GM12892 (cell line): ENCODE measurements at regions not wholly inside any gene's neighbourhood (a gene's known extent, or its start where the extent isn't known, plus 50 kb on each side); places are given as distances from the start of the nearest gene placed in this dataset.
"Not testable (repeated sequence)": the region's sequence is repeated elsewhere in the genome, so short reads cannot be mapped to it uniquely, and the experiment has no call there.

Source experiments
- DNase-seq: peaks from one replicate; pipeline ENCODE4 v3.0.0; 2011; ENCODE audit not compliant: insufficient read length
- FAIRE-seq: peaks from 2 replicates; lab custom pipeline; 2011; peaks lifted over from hg19 to GRCh38; lab: Jason Lieb, UNC
- POLR2A ChIP-seq: IDR thresholded peaks from 2 replicates; pipeline ENCODE4 v1.6.1; 2011; ENCODE audit warnings: low read depth, low read length, control low read depth
- POLR2AphosphoS5 ChIP-seq: IDR thresholded peaks from 2 replicates; pipeline ENCODE4 v1.6.1; 2011; ENCODE audit warnings: low read depth, low read length, control low read depth
- TAF1 ChIP-seq: IDR thresholded peaks from 2 replicates; pipeline ENCODE4 v1.6.1; 2011; ENCODE audit warnings: low read depth, mild to moderate bottlenecking, control low read depth, low read length, borderline replicate concordance

DNA sequence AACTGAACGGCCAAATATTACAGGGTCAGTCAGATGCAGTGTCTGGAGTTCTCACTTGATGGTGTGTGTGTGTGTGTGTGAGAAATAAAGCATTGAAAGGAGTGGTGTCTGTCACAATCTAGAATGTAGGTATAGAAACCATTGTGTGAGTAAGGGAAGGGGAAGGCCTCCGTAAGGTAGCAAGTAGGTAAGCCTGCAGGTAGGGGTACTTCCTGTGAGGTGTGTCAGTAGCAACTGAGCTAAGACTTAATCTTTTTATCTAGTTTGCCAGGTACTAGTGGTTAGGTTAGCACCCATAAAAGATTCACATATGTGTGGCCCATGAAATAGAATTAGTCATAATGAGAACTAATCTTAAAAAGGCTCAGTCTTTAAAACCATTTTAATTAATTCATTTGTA, 1517.8 kb downstream of the SI start:
- FAIRE-seq = no peak
- DNase-seq = no peak
- TF ChIP-seq POLR2A (no peak), POLR2AphosphoS5 (no peak), TAF1 (no peak)

- DNase-seq (no peak), FAIRE-seq (no peak)
- TF ChIP-seq POLR2AphosphoS5 (no peak), POLR2A (no peak), TAF1 (no peak)
These were observed 1521.3 kb downstream of the SI start for GRCh38 chr3:163556813-163557523.

GRCh38 chr3:163555918-163556317, 1522.4 kb downstream of the SI start:
- DNase-seq = no peak
- FAIRE-seq = no peak
- TF ChIP-seq TAF1 (no peak), POLR2A (no peak), POLR2AphosphoS5 (no peak)

DNA sequence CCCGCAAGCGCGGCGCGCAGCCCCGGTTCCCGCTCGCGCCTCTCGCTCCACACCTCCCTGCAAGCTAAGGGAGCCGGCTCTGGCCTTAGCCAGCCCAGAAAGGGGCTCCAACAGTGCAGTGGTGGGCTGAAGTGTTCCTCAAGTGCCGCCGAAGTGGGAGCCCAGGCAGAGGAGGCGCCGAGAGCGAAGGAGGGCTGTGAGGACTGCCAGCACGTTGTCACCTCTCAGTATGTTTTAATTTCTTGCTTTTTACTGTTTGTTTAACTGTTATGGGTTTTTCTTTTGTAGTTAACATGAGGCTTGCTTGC, 1525.7 kb downstream of the SI start:
- DNase-seq = no peak
- TF ChIP-seq POLR2A = no peak
- TF ChIP-seq TAF1 = no peak
- no peak for TF ChIP-seq POLR2AphosphoS5
- no peak for FAIRE-seq

DNA sequence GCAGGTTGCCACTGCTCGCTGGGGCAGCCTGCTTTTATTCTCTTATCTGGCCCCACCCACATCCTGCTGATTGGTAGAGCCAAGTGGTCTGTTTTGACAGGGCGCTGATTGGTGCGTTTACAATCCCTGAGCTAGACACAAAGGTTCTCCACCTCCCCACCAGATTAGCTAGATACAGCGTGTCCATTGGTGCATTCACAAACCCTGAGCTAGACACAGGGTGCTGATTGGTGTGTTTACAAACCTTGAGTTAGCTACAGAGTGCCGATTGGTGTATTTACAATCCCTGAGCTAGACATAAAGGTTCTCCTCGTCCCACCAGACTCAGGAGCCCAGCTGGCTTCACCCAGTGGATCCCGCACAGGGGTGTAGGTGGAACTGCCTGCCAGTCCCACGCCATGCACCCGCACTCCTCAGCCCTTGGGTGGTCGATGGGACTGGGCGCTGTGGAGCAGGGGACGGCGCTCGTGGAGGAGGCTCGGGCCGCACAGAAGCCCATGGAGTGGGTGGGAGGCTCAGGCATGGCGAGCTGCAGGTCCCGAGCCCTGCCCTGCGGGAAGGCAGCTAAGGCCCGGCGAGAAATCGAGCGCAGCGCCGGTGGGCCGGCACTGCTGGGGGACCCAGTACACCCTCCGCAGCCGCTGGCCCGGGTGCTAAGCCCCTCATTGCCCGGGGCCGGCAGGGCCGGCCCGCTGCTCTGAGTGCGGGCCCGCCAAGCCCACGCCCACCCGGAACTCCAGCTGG, 1526.2 kb downstream of the SI start:
- DNase-seq, FAIRE-seq: not testable (repeated sequence)

- DNase-seq (no peak), FAIRE-seq (no peak)
- TF ChIP-seq TAF1 (no peak), POLR2AphosphoS5 (no peak), POLR2A (no peak)
These were observed 1530.3 kb downstream of the SI start for GRCh38 chr3:163548015-163548414.

DNA sequence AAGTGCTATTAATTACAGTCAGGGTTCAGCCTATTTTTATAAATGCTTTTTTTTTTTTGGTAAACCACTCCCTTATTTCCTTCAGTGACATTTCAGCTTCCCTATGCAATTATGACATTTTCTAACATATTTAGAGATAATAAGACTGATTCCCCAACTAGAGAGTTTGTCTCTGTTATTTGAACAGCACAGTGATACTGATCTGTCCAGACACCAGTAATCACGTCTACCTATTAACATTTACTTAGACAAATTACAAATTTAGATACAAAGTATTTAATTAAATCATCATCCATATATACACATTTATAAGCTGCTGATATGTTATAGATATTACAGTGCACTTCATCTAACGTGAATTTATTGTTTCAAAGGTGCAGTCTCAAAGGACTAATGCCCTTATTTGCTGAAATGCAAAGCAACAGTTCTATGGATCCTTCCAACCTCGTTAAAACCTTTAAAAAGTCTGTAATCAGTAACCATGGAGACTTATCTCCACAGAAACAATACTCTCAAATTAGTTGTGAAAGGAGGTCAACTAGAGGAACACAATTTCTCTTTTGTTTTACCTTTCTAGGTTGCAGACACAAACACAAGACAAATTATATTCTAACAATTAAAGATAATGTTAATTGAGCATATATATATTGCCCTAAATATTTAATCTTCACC, 1531.1 kb downstream of the SI start:
- FAIRE-seq = no peak
- TF ChIP-seq POLR2AphosphoS5 = no peak
- no peak for TF ChIP-seq TAF1
- TF ChIP-seq POLR2A = no peak
- DNase-seq = no peak

DNA sequence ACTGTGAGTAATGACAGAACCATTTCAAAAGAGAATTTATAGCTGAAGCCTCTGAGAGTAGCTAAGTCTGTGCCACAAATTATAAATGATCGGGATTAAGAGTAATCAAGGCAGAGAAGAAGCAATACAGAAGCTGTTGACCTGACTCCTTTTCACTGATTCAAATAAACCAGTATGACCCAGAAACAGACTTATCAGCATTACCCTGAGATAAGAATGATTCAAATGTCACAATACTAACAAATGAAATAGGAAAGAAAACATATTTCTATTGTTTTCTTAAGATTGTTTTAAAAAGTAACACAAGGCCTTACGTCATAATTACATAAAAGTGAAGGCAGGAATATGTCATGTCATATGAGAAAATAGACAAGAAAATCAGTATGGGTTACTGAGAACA, 1534.6 kb downstream of the SI start:
- TF ChIP-seq TAF1 (no peak), POLR2AphosphoS5 (no peak), POLR2A (no peak)
- DNase-seq (no peak), FAIRE-seq (no peak)

DNA sequence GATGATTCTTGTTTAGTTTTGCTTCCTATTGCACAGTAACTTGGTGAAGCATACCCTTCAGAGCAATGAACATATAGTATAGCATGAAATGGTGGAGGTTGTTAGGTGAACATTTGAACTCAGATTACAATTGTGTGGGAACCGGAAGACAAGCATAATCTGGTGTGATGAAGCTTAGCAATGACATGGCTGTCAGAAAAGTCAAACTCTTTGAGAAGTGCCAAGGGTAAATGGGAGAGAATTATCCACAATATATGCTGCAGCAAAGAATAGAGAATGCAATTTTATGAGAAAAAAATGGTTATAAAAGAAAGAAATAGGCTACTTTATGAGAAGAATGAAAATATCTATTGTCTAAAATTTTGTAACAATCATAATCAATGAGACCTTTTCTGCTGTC, 1536.7 kb downstream of the SI start:
- no peak for TF ChIP-seq POLR2A
- TF ChIP-seq TAF1 = no peak
- TF ChIP-seq POLR2AphosphoS5 = no peak
- DNase-seq (no peak), FAIRE-seq (no peak)

GRCh38 chr3:163538387-163538786, 1539.9 kb downstream of the SI start:
- TF ChIP-seq POLR2A (no peak), TAF1 (no peak), POLR2AphosphoS5 (no peak)
- FAIRE-seq = no peak
- no peak for DNase-seq

- TF ChIP-seq TAF1 (no peak), POLR2AphosphoS5 (no peak), POLR2A (no peak)
- no peak for FAIRE-seq
These were observed 1544.9 kb downstream of the SI start for GRCh38 chr3:163533381-163533780.

DNA sequence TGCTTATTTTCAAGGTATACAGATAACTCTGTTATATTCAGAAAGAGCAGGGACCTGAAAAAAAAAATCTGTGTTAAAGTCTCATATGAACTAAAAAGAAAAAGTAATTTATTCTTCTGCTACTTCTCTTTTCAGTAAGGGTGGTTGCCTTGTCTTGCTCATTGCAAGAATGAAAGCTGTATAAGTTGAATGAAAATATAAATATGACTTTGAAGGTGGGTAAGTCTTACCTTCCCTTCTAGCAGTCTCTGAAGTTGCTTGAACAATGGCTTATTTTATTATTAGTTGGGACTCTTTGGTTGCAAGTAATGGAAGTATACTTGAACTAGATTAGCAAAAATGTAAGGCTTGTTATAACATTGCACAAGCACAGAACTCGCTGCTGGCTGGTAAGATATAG, 1554.9 kb downstream of the SI start:
- DNase-seq = no peak
- FAIRE-seq = no peak
- TF ChIP-seq POLR2A = no peak
- no peak for TF ChIP-seq POLR2AphosphoS5
- no peak for TF ChIP-seq TAF1

More at GRCh38 chr3:163533381-163533780, 1544.9 kb downstream of the SI start:
- DNase-seq = no peak
